MCF 10A (cell line): ENCODE measurements at regions not wholly inside any gene's neighbourhood (a gene's known extent, or its start where the extent isn't known, plus 50 kb on each side); places are given as distances from the start of the nearest gene placed in this dataset.

Experiments
- BruUV-seq: library from RNA; stranded (reverse); fragments of 400-500 nt; replicated peaks from 2 replicates; lab custom pipeline; 2021; lab: Mats Ljungman, UMichigan
- CTCF ChIA-PET: fragments of 300-600 bp; sonication (Branson Sonifier 250); formaldehyde crosslinking; extraction: SDS; loops from one replicate; lab custom pipeline; 2021; ENCODE audit warnings: antibody characterized with exemption, inconsistent platforms; lab: Yijun Ruan, JAX
- POLR2A ChIA-PET: fragments of 300-600, 350-650 bp; sonication (Branson Sonifier 250); formaldehyde crosslinking; extraction: SDS; loops from one replicate; lab custom pipeline; 2020; ENCODE audit warnings: antibody characterized with exemption, inconsistent platforms; lab: Yijun Ruan, JAX
- DNase-seq: peaks from one replicate; pipeline ENCODE4 v3.0.0-alpha.2; 2018; ENCODE audit not compliant: unreplicated experiment
- H3K27ac Mint-ChIP-seq: one replicate; pipeline ENCODE4 v1.8.0; 2022; ENCODE audit warnings: mild to moderate bottlenecking, low read depth, mixed read lengths; ENCODE audit not compliant: unreplicated experiment
- H3K27me3 Mint-ChIP-seq: one replicate; pipeline ENCODE4 v1.8.0; 2022; ENCODE audit warnings: mixed read lengths; ENCODE audit not compliant: insufficient read depth, unreplicated experiment
- H3K36me3 Mint-ChIP-seq: one replicate; pipeline ENCODE4 v1.8.0; 2022; ENCODE audit warnings: mild to moderate bottlenecking, moderate library complexity, mixed read lengths; ENCODE audit not compliant: insufficient read depth, unreplicated experiment
- H3K4me1 Mint-ChIP-seq: one replicate; pipeline ENCODE4 v1.8.0; 2022; ENCODE audit warnings: mixed read lengths; ENCODE audit not compliant: insufficient read depth, unreplicated experiment
- H3K4me3 Mint-ChIP-seq: one replicate; pipeline ENCODE4 v1.8.0; 2022; ENCODE audit warnings: mild to moderate bottlenecking, moderate library complexity, mixed read lengths; ENCODE audit not compliant: unreplicated experiment
- H3K9me3 Mint-ChIP-seq: one replicate; pipeline ENCODE4 v1.8.0; 2022; ENCODE audit warnings: mixed read lengths; ENCODE audit not compliant: unreplicated experiment
- CTCF ChIP-seq: fragments of 200-600 bp; IDR thresholded peaks from one replicate; pipeline ENCODE4 v1.8.0; 2022; ENCODE audit warnings: antibody characterized with exemption, mild to moderate bottlenecking; ENCODE audit not compliant: unreplicated experiment
- intact Hi-C: fragments of 100-400 bp; cut with micrococcal nuclease; formaldehyde crosslinking; loops from 2 replicates; pipeline ENCODE4 v1.14.1; 2022

DNA sequence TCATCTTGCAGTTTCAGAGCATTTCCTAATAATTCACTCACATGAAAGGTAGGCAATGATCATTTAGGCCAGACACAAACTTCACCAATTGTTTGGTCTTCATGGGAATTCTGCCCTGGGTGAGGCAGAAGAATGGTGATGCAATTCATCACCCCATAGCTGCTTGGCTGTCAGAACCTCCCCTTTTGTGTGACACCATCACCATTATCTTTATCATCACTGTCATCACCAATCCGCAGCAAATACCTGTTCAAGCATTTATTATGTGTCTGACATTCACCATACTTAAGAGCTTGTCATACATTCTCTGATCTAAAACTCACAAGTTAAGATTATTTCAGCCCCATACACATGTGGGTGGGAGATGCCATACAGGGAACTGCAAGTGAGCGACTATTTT is 799.5 kb upstream of the LRRN3 start:
- ChIA-PET POLR2A (no interaction called here), CTCF (no interaction called here)
- no peak for TF ChIP-seq CTCF
- Mint-ChIP-seq H3K4me3 (no peak overlapping the region), H3K27ac (no peak overlapping the region), H3K36me3 (no peaks in the 10 kb centered on the region), H3K4me1 (no peaks in the 10 kb centered on the region), H3K27me3 (no peaks in the 10 kb centered on the region), H3K9me3 (no peaks in the 10 kb centered on the region)
- DNase-seq: no peak
- no TSS peak for BruUV-seq
- intact Hi-C loops: no loop called here

- intact Hi-C loops: no loop called here
- H3K27me3 Mint-ChIP-seq: no peaks in the 10 kb centered on the region
- POLR2A ChIA-PET: no interaction called here
- no peaks in the 10 kb centered on the region for H3K9me3 Mint-ChIP-seq
- TF ChIP-seq CTCF: no peak
- BruUV-seq: no TSS peak
- H3K4me3 Mint-ChIP-seq: no peak overlapping the region
- CTCF ChIA-PET: no interaction called here
- no peak for DNase-seq
- no peaks in the 10 kb centered on the region for H3K36me3 Mint-ChIP-seq
- no peak overlapping the region for H3K27ac Mint-ChIP-seq
- no peaks in the 10 kb centered on the region for H3K4me1 Mint-ChIP-seq
Observed at GRCh38 chr7:110296321-110296720, 794.6 kb upstream of the LRRN3 start.

GRCh38 chr7:110307776-110308175 is 783.2 kb upstream of the LRRN3 start:
- H3K4me3 Mint-ChIP-seq: no peak overlapping the region
- no TSS peak for BruUV-seq
- ChIA-PET POLR2A (no interaction called here), CTCF (no interaction called here)
- intact Hi-C loops: no loop called here
- H3K36me3 Mint-ChIP-seq: peaks cover 11% of the 10 kb centered on the region
- no peak overlapping the region for H3K27ac Mint-ChIP-seq
- no peaks in the 10 kb centered on the region for H3K27me3 Mint-ChIP-seq
- H3K9me3 Mint-ChIP-seq: peaks cover 8% of the 10 kb centered on the region
- H3K4me1 Mint-ChIP-seq: peaks cover 6% of the 10 kb centered on the region
- DNase-seq: peak; percentile 34
- no peak for TF ChIP-seq CTCF

DNA sequence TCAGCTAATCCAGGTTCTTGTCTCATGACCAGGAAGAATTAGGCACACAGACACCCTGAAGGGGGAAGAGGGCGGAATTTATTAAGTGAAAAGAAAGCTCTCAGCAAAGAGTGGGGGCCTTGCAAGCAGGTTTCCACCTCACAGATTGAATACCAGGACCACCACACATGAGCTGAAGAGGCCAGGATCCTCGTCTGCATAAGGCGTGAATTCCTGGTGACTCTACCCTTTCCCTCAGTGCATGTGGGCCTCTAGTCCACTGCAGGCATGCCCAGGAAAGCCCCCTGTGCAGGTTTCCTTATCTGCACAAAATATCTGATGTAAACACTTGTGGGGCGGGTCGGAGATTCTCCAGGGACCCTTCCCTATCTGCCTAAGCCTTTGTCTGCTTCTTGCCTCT is 782.1 kb upstream of the LRRN3 start:
- H3K4me1 Mint-ChIP-seq: peaks cover 6% of the 10 kb centered on the region
- POLR2A ChIA-PET: no interaction called here
- no peak overlapping the region for H3K27ac Mint-ChIP-seq
- H3K27me3 Mint-ChIP-seq: no peaks in the 10 kb centered on the region
- H3K4me3 Mint-ChIP-seq: no peak overlapping the region
- peaks cover 11% of the 10 kb centered on the region for H3K36me3 Mint-ChIP-seq
- no peak for TF ChIP-seq CTCF
- intact Hi-C loops: no loop called here
- BruUV-seq: no TSS peak
- CTCF ChIA-PET: no interaction called here
- H3K9me3 Mint-ChIP-seq: peaks cover 8% of the 10 kb centered on the region
- DNase-seq: no peak
